ENCODE measurements at regions not wholly inside any gene's neighbourhood (a gene's known extent, or its start where the extent isn't known, plus 50 kb on each side); places are given as distances from the start of the nearest gene placed in this dataset.

GRCh38 chr18:22349317-22349898 lies 68.3 kb downstream of the CTAGE1 start:
- TF ChIP-seq, protein P1, sequence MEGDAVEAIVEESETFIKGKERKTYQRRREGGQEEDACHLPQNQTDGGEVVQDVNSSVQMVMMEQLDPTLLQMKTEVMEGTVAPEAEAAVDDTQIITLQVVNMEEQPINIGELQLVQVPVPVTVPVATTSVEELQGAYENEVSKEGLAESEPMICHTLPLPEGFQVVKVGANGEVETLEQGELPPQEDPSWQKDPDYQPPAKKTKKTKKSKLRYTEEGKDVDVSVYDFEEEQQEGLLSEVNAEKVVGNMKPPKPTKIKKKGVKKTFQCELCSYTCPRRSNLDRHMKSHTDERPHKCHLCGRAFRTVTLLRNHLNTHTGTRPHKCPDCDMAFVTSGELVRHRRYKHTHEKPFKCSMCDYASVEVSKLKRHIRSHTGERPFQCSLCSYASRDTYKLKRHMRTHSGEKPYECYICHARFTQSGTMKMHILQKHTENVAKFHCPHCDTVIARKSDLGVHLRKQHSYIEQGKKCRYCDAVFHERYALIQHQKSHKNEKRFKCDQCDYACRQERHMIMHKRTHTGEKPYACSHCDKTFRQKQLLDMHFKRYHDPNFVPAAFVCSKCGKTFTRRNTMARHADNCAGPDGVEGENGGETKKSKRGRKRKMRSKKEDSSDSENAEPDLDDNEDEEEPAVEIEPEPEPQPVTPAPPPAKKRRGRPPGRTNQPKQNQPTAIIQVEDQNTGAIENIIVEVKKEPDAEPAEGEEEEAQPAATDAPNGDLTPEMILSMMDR (IDR thresholded peaks at IDR 0.05), result no peak
- TF ChIP-seq POLR2A (IDR thresholded peaks at IDR 0.05) (no peak), EP300 (IDR thresholded peaks at IDR 0.05; ENCODE audit: low read depth) (no peak)

Data from transverse colon (tissue), 3 donors.